PC-9 (cell line): ENCODE measurements at regions not wholly inside any gene's neighbourhood (a gene's known extent, or its start where the extent isn't known, plus 50 kb on each side); places are given as distances from the start of the nearest gene placed in this dataset.
"Not testable (repeated sequence)": the region's sequence is repeated elsewhere in the genome, so short reads cannot be mapped to it uniquely, and the experiment has no call there.

Source experiments
- BruUV-seq: library from RNA; stranded (reverse); fragments of 400-500 nt; replicated peaks from 2 replicates; lab custom pipeline; 2021; lab: Mats Ljungman, UMichigan
- CTCF ChIA-PET: fragments of 300-600 bp; sonication (Branson Sonifier 250); formaldehyde crosslinking; loops from one replicate; lab custom pipeline; 2022; ENCODE audit warnings: antibody characterized with exemption; lab: Charles Lee
- POLR2A ChIA-PET: fragments of 300-600 bp; sonication (Branson Sonifier 250); formaldehyde crosslinking; loops from one replicate; lab custom pipeline; 2022; ENCODE audit warnings: antibody characterized with exemption; ENCODE audit not compliant: unreplicated experiment; lab: Charles Lee
- DNase-seq, 2 experiments: peaks; one replicate each; pipeline versions ENCODE4 v3.0.0 to v3.0.0-alpha.2; 2015 to 2022; ENCODE audit warnings: mixed read lengths in 1 of 2
- H2AFZ ChIP-seq: fragments of 200-600 bp; sonication (generic); 2 replicates; pipeline ENCODE4 v1.8.1; 2017; ENCODE audit warnings: antibody characterized with exemption
- H3F3A ChIP-seq: fragments of 200-600 bp; sonication (generic); 2 replicates; pipeline ENCODE4 v1.8.1; 2017; ENCODE audit warnings: antibody characterized with exemption, mild to moderate bottlenecking, low read depth; ENCODE audit not compliant: insufficient read depth
- H3K27ac ChIP-seq: fragments of 200-600 bp; sonication (generic); 2 replicates; pipeline ENCODE4 v1.6.1; 2016; ENCODE audit warnings: mixed run types
- H3K27me3 ChIP-seq: fragments of 200-600 bp; sonication (generic); 2 replicates; pipeline ENCODE4 v1.6.1; 2016; ENCODE audit warnings: low read depth, mixed run types; ENCODE audit not compliant: insufficient read depth
- H3K36me3 ChIP-seq: fragments of 200-600 bp; sonication (generic); 2 replicates; pipeline ENCODE4 v1.6.1; 2016; ENCODE audit warnings: low read depth, mixed run types
- H3K4me1 ChIP-seq: fragments of 200-600 bp; sonication (generic); replicated peaks from 2 replicates; pipeline ENCODE4 v1.6.1; 2016; ENCODE audit warnings: mixed run types; ENCODE audit not compliant: insufficient read depth
- H3K4me2 ChIP-seq: fragments of 200-600 bp; sonication (generic); 2 replicates; pipeline ENCODE4 v1.6.1; 2017; ENCODE audit warnings: mixed run types
- H3K4me3 ChIP-seq: fragments of 200-600 bp; sonication (generic); 2 replicates; pipeline ENCODE4 v1.6.1; 2016; ENCODE audit warnings: mixed run types
- H3K79me2 ChIP-seq: fragments of 200-600 bp; sonication (generic); 2 replicates; pipeline ENCODE4 v1.6.1; 2017; ENCODE audit warnings: low read depth, mixed run types
- H3K9me2 ChIP-seq: fragments of 200-600 bp; sonication (generic); 2 replicates; pipeline ENCODE4 v1.8.1; 2017; ENCODE audit warnings: mild to moderate bottlenecking; ENCODE audit not compliant: insufficient read depth
- H3K9me3 ChIP-seq: fragments of 200-600 bp; sonication (generic); 2 replicates; pipeline ENCODE4 v1.8.1; 2016; ENCODE audit warnings: low read depth; ENCODE audit not compliant: insufficient read depth
- H4K20me1 ChIP-seq: fragments of 200-600 bp; sonication (generic); 2 replicates; pipeline ENCODE4 v1.8.1; 2017; ENCODE audit not compliant: insufficient read depth
- intact Hi-C: fragments of 100-400 bp; cut with micrococcal nuclease; formaldehyde crosslinking; loops from one replicate; pipeline ENCODE4 v1.10.0; 2022; ENCODE audit not compliant: unreplicated experiment

DNA sequence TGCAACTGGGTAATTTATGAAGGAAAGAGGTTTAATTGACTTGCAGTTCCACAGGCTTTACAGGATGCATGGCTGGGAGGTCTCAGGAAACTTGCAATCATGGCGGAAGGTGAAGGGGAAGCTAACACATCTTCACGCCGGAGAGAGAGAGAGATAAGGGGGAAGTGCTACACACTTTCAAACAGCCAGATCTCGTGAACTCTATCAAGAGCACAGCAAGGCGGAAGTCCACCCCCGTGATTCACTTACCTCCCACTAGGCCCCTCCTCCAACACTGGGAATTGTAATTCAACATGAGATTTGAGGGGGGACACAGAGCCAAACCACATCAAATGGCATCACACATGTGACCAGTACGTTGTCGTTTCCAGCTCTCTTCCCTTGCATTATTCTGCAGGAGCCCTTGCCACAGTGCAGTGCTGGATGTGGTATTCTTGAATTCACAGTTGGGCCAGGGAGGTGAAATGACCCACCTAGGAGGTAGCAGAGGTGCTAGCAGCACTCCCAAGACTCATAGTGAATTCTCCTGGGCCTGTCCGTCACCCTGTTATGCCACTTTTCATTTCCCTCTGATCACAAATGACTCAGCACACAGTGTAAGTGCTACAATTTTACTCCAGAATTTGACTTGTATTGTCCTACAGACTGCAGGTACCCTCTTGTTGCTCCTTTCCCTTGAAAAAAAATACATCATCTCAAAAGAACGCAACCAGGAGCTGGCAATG lies 179.2 kb upstream of the PLGLB2 start:
- H3K79me2 ChIP-seq, H3K4me3 ChIP-seq, H3K9me2 ChIP-seq, H3K4me2 ChIP-seq, H3K4me1 ChIP-seq, BruUV-seq, H4K20me1 ChIP-seq, H2AFZ ChIP-seq, H3K27ac ChIP-seq, CTCF ChIA-PET, H3F3A ChIP-seq, intact Hi-C loops, H3K27me3 ChIP-seq, H3K9me3 ChIP-seq, DNase-seq, H3K36me3 ChIP-seq, POLR2A ChIA-PET: not testable (repeated sequence)

DNA sequence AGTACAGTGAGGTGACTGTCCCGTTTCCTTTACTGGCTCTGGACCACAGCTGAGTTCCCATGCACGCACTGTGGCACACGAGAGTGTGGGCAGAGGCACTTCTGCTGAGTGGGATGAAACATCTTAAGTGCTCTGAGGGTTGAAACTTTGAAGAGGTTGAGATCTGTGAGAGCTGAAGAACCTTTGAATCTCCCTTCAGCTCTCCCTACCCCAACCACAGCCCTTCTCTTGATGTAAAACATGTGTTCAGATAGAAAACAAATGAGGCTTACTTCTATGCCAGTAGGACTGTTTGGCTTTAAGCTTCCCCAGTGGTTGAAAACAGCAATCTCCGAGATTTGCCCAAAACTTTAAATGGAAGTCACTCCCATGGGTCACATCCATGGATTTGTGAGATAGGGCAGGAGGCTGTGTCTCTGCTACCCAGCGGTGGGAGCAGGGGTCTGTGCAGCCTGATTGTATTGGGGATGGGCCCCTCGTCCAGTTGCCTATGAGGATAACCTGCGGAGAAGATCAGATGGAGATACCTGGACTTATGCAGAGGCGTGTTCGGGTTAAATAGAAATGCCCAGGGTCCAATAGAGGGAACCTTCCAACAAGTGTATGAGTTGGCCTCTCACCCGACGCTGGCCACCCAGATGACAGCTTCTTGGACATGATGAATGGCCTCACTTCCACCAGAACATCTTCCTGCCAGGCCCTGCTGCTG lies 178.0 kb upstream of the PLGLB2 start:
- H3K79me2 ChIP-seq, CTCF ChIA-PET, H3K4me3 ChIP-seq, H3K36me3 ChIP-seq, H3K9me2 ChIP-seq, H2AFZ ChIP-seq, H4K20me1 ChIP-seq, intact Hi-C loops, POLR2A ChIA-PET, H3K27me3 ChIP-seq, DNase-seq, H3K4me2 ChIP-seq, BruUV-seq, H3F3A ChIP-seq, H3K4me1 ChIP-seq, H3K9me3 ChIP-seq, H3K27ac ChIP-seq: not testable (repeated sequence)

DNA sequence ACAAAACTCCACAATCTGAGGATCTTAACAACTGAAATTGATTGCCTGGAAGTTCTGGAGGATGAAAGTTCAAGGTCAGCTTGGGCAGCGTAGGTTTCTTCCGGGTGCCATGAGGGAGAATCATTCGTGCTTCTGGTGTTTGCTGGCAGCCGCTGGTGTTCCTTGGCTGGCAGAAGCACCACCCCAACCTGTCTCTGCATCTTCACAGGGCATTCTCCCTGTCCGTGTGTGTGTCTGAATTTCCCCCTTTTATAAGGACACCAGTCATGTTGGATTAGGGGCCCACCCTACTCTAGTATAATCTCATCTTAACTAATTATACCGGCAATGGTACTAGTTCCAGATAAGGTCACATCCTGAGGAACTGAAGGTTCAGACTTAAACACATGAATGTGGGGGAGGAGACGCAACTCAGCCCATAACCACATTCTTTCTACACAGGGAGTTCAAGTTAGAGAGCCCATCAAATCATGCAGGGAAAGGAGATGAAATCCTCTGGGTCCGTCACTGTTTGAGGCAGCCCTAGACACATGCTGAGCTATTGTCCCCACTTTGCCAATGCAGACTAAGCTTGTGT lies 175.9 kb upstream of the PLGLB2 start:
- DNase-seq, H2AFZ ChIP-seq, CTCF ChIA-PET, H3K79me2 ChIP-seq, intact Hi-C loops, BruUV-seq, POLR2A ChIA-PET, H3K4me3 ChIP-seq, H3K27ac ChIP-seq, H3K27me3 ChIP-seq, H3K9me3 ChIP-seq, H4K20me1 ChIP-seq, H3F3A ChIP-seq, H3K9me2 ChIP-seq, H3K36me3 ChIP-seq, H3K4me2 ChIP-seq, H3K4me1 ChIP-seq: not testable (repeated sequence)

DNA sequence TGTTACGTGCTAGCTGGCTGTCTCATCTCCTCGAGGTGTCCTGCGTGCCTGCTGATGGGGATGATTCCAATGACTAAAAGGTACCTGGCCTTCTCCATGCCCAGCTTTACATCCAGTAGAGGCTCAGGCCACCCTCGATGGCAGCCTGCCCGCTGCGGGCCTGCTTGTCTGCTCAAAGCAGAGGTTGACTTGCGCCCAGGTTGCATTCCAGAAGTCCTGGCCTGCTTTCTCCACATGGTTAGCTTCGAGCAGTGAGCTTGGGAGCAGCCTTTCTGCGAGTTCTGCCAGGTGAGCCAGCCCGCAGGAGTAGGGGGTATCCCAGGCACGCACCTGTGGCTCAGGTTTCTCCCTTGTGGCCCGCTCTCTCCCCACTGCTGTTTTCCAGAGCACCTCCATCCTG lies 175.0 kb upstream of the PLGLB2 start:
- intact Hi-C loops, H3K27ac ChIP-seq, H3F3A ChIP-seq, H3K9me3 ChIP-seq, DNase-seq, POLR2A ChIA-PET, H3K4me2 ChIP-seq, CTCF ChIA-PET, H4K20me1 ChIP-seq, H2AFZ ChIP-seq, H3K36me3 ChIP-seq, H3K27me3 ChIP-seq, H3K4me1 ChIP-seq, H3K4me3 ChIP-seq, H3K79me2 ChIP-seq, BruUV-seq, H3K9me2 ChIP-seq: not testable (repeated sequence)

DNA sequence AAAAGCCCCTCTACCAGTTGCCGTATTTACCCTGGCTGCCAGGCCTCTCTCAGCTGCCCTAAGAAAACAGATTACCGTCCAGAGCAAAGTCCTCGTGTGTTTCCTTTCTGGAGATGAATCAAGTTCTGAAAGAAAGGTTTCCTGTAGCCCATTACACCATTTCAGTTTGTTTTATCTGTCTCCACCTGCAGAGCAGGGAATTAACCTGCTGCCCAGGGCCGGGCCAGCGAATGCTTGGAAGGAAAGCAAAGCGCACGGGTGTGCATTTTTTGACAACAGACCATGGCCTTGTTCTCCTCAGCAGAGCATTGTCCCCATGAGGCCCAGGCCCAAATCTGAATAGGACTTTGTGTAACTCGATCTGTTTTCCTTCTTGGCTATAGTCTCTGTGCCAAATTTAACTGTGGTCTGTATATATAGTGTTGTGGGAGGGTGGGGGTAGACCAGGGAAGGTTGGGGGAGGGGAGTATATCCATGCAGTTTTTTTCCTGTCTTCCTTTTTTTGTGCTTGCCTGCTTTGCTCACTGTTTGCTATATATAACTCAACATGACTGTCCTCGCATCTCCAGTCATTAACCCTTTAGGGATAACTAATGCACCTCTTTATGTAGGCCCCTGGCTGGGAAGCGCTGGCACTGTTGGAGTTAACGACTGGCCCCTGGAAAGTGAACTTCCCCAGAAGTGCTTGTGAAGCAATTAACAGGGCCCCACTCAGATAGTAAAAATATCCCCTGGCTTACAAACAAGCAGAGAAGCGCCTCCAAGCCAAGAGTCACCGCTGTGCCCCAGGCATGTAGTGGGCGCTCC lies 174.3 kb upstream of the PLGLB2 start:
- H3K27ac ChIP-seq, H3K79me2 ChIP-seq, intact Hi-C loops, H3K9me3 ChIP-seq, DNase-seq, H3K4me3 ChIP-seq, POLR2A ChIA-PET, H2AFZ ChIP-seq, CTCF ChIA-PET, H3F3A ChIP-seq, H4K20me1 ChIP-seq, H3K9me2 ChIP-seq, H3K4me1 ChIP-seq, H3K36me3 ChIP-seq, BruUV-seq, H3K4me2 ChIP-seq, H3K27me3 ChIP-seq: not testable (repeated sequence)

DNA sequence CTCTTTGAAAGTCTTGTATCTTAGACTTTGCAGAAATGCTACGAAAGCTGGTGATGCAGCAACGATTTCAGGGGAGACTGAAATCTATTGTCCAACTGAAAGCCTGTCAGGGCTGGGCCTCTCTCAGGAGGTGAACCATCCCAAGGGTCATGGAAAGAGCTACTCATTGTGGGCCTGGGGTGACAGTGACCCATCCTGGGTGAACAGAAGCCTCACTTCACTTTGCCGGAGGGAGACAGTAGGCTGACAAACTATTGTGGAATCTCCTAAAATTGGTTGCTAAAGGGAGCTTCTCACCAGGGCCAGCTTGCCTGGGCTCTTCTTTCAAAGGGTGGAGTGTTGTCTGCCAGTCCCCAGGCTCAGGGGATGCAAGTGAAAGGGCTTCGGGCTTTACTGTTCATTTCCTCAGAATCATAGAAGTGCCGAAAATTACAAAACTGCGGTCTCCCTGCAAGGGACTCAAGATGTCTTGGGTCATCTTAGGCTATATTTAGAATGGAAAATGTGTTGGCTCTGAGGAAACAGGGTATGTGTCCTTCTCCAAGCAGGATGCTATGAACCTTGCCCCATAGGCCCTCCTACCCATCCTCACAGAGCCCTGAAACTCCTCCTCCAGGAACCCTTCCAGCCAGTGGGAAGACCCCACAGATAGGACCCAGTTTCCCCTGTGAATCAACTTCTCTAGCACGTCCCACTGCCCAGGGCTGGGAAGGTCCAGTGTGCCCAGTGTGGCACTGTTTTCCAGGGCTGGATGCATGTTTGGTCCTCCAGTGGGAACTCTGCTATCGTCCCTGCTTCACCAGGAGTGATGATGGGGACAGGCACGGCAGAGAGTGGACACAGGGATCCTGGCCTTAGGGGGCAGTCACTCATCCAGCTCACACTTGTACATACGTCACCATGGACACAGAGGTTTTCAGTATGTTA lies 173.4 kb upstream of the PLGLB2 start:
- H3K4me1 ChIP-seq, H3K9me3 ChIP-seq, H3K36me3 ChIP-seq, H3F3A ChIP-seq, H3K4me2 ChIP-seq, intact Hi-C loops, DNase-seq, H3K27ac ChIP-seq, H3K9me2 ChIP-seq, BruUV-seq, POLR2A ChIA-PET, H4K20me1 ChIP-seq, H3K4me3 ChIP-seq, H3K27me3 ChIP-seq, H3K79me2 ChIP-seq, CTCF ChIA-PET, H2AFZ ChIP-seq: not testable (repeated sequence)
